CD14-positive monocyte (primary cell): ENCODE measurements at regions not wholly inside any gene's neighbourhood (a gene's known extent, or its start where the extent isn't known, plus 50 kb on each side); places are given as distances from the start of the nearest gene placed in this dataset.

Source experiments
- DNase-seq, 3 donors: peaks; one replicate each; pipeline ENCODE4 v3.0.0-alpha.2; 2011 to 2022
- H2AFZ ChIP-seq: 2 replicates; pipeline ENCODE4 v1.6.0; 2012; ENCODE audit warnings: mild to moderate bottlenecking, low read depth, low read length, inconsistent platforms; ENCODE audit not compliant: insufficient read depth, poor library complexity, severe bottlenecking
- H3K27ac ChIP-seq, 2 donors: 1 replicate in 1 of 2; 2 replicates in 1 of 2; pipeline ENCODE4 v1.5.1; 2012 to 2013; ENCODE audit warnings: low read length in 2 of 2, control low read depth in 1 of 2, inconsistent platforms in 1 of 2, low read depth in 1 of 2, mild to moderate bottlenecking in 1 of 2
- H3K27me3 ChIP-seq, 2 donors: one replicate each; pipeline versions ENCODE4 v1.6.0 to v1.6.1; 2011 to 2013; ENCODE audit warnings: low read length in 2 of 2; ENCODE audit not compliant: control insufficient read depth in 2 of 2, insufficient read depth in 2 of 2
- H3K36me3 ChIP-seq, 2 donors: replicated peaks in 1 of 2; 1 replicate in 1 of 2; 2 replicates in 1 of 2; pipeline versions ENCODE4 v1.5.1 to v1.6.1; 2012 to 2013; ENCODE audit warnings: low read length in 2 of 2, control low read depth in 1 of 2, inconsistent platforms in 1 of 2, mild to moderate bottlenecking in 1 of 2; ENCODE audit not compliant: insufficient read depth in 2 of 2, control insufficient read depth in 1 of 2
- H3K4me1 ChIP-seq, 2 donors: 1 replicate in 1 of 2; 2 replicates in 1 of 2; pipeline versions ENCODE4 v1.5.1 to v1.6.1; 2012 to 2013; ENCODE audit warnings: low read length in 2 of 2, control low read depth in 1 of 2, inconsistent platforms in 1 of 2, mild to moderate bottlenecking in 1 of 2, moderate library complexity in 1 of 2; ENCODE audit not compliant: insufficient read depth in 2 of 2, control insufficient read depth in 1 of 2
- H3K4me2 ChIP-seq: replicated peaks from 2 replicates; pipeline ENCODE3; 2012; ENCODE audit warnings: low read length, moderate library complexity, mild to moderate bottlenecking; ENCODE audit not compliant: poor library complexity, severe bottlenecking; ENCODE audit errors: extremely low read depth
- H3K4me3 ChIP-seq, 3 experiments: fragments of 200-600 bp in 1 of 3; sonication (generic) in 1 of 3; replicated peaks in 1 of 3; 1 replicate in 2 of 3; 2 replicates in 1 of 3; pipeline ENCODE4 v1.5.1; 2011 to 2013; ENCODE audit warnings: low read length in 3 of 3, mild to moderate bottlenecking in 3 of 3, control low read depth in 2 of 3, low read depth in 2 of 3, inconsistent platforms in 1 of 3, moderate library complexity in 1 of 3
- H3K79me2 ChIP-seq: 2 replicates; pipeline ENCODE4 v1.6.0; 2012; ENCODE audit warnings: mild to moderate bottlenecking, control low read depth, inconsistent platforms, low read length, moderate library complexity; ENCODE audit not compliant: insufficient read depth
- H3K9ac ChIP-seq: 2 replicates; pipeline ENCODE4 v1.6.0; 2017; ENCODE audit warnings: low read length, mild to moderate bottlenecking; ENCODE audit not compliant: insufficient read depth, poor library complexity, severe bottlenecking
- H3K9me3 ChIP-seq, 2 donors: replicated peaks in 1 of 2; 1 replicate in 1 of 2; 2 replicates in 1 of 2; pipeline versions ENCODE4 v1.5.1 to v1.6.1; 2012 to 2013; ENCODE audit warnings: low read length in 2 of 2, control low read depth in 1 of 2; ENCODE audit not compliant: control insufficient read depth in 1 of 2, insufficient read depth in 1 of 2
- H4K20me1 ChIP-seq: 2 replicates; pipeline ENCODE4 v1.6.0; 2012; ENCODE audit warnings: mild to moderate bottlenecking, low read length, control low read depth, moderate library complexity; ENCODE audit not compliant: insufficient read depth
- H3K27ac Mint-ChIP-seq, 7 donors: one replicate each; pipeline ENCODE4 v1.8.0; 2020; ENCODE audit warnings: mild to moderate bottlenecking in 7 of 7, mixed read lengths in 7 of 7, moderate library complexity in 6 of 7, inconsistent platforms in 2 of 7
- H3K27me3 Mint-ChIP-seq, 3 donors: one replicate each; pipeline ENCODE4 v1.8.0; 2021 to 2022; ENCODE audit warnings: low read depth in 3 of 3, mild to moderate bottlenecking in 3 of 3, mixed read lengths in 3 of 3, moderate library complexity in 3 of 3, inconsistent platforms in 1 of 3
- H3K36me3 Mint-ChIP-seq, 2 donors: one replicate each; pipeline ENCODE4 v1.8.0; 2020; ENCODE audit warnings: mixed read lengths in 2 of 2, inconsistent platforms in 1 of 2, mild to moderate bottlenecking in 1 of 2
- H3K4me1 Mint-ChIP-seq: one replicate; pipeline ENCODE4 v1.8.0; 2020; ENCODE audit warnings: mild to moderate bottlenecking, mixed read lengths
- H3K4me3 Mint-ChIP-seq, 2 donors: one replicate each; pipeline ENCODE4 v1.8.0; 2020; ENCODE audit warnings: mild to moderate bottlenecking in 2 of 2, mixed read lengths in 2 of 2, moderate library complexity in 1 of 2
- H3K9me3 Mint-ChIP-seq, 7 donors: one replicate each; pipeline ENCODE4 v1.8.0; 2020 to 2022; ENCODE audit warnings: mixed read lengths in 7 of 7, mild to moderate bottlenecking in 6 of 7, moderate library complexity in 6 of 7, inconsistent platforms in 2 of 7
- intact Hi-C, 2 donors: fragments of 100-400 bp; cut with micrococcal nuclease; formaldehyde crosslinking; loops; one replicate each; pipeline versions ENCODE4 v1.15.0 to v1.15.1; 2023
- TF ChIP-seq, protein P1 (sequence below): fragments of 200-600 bp; IDR thresholded peaks from one replicate; pipeline ENCODE4 v1.8.0; 2022; ENCODE audit warnings: antibody characterized with exemption, mild to moderate bottlenecking

DNA sequence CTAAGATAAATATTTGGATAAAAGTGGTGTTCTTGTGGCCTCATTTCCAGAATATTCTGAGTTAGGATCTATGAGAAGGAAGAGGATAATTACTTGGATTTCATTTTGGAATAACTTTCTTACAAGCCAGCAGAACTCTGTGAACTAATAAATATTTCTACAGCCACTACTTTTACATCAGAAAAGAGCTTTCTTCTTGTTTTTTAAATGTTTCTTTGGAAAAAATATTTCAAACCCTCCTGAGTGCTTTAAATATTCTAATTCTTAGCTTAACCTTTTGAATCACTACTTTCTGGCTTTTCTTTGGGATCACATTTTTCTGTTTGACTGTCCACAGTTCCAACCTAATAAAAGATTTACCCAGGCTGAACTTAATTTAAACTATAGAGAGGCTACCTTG is 279.2 kb upstream of the PHYHIPL start:
- Mint-ChIP-seq H3K36me3 (no peaks in the 10 kb centered on the region), H3K9me3 (peaks cover 0 to 7% (median 2%) of the 10 kb centered on the region in 7 donors), H3K4me1 (no peaks in the 10 kb centered on the region), H3K27me3 (peaks cover 0 to 3% (median 0%) of the 10 kb centered on the region in 3 donors), H3K27ac (no peak overlapping the region), H3K4me3 (no peak overlapping the region)
- no peak for DNase-seq
- TF ChIP-seq, protein P1, sequence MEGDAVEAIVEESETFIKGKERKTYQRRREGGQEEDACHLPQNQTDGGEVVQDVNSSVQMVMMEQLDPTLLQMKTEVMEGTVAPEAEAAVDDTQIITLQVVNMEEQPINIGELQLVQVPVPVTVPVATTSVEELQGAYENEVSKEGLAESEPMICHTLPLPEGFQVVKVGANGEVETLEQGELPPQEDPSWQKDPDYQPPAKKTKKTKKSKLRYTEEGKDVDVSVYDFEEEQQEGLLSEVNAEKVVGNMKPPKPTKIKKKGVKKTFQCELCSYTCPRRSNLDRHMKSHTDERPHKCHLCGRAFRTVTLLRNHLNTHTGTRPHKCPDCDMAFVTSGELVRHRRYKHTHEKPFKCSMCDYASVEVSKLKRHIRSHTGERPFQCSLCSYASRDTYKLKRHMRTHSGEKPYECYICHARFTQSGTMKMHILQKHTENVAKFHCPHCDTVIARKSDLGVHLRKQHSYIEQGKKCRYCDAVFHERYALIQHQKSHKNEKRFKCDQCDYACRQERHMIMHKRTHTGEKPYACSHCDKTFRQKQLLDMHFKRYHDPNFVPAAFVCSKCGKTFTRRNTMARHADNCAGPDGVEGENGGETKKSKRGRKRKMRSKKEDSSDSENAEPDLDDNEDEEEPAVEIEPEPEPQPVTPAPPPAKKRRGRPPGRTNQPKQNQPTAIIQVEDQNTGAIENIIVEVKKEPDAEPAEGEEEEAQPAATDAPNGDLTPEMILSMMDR, result no peak
- no peaks in the 10 kb centered on the region for H3K36me3 ChIP-seq
- H4K20me1 ChIP-seq, result no peaks in the 10 kb centered on the region
- H3K27ac ChIP-seq, result no peak overlapping the region
- no peak overlapping the region for H3K4me3 ChIP-seq
- no peaks in the 10 kb centered on the region for H3K79me2 ChIP-seq
- H2AFZ ChIP-seq, result no peak overlapping the region
- H3K9me3 ChIP-seq, result no peaks in the 10 kb centered on the region
- H3K4me1 ChIP-seq, result no peaks in the 10 kb centered on the region
- intact Hi-C loops, result no loop called here
- no peak overlapping the region for H3K4me2 ChIP-seq
- no peaks in the 10 kb centered on the region for H3K27me3 ChIP-seq
- H3K9ac ChIP-seq, result no peak overlapping the region

DNA sequence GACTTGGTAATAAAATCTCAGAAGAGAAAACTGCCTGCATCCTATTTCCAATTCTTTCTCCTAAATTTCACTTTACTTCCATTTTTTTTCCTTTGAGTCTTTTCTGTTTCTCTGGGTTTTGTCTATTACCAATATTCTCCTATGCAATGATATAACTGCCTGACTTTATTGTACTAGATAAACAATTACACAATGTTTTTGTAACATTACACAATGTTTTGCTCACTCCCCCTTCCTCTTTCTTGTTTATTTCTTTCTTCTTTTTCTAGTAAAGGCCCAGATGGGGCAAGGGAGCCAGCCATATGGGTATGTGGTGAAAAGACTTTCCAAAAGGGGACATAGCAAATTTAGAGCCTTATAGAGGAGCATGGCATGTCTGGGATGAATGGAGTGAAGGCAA is 278.7 kb upstream of the PHYHIPL start:
- TF ChIP-seq, protein P1, result no peak
- H4K20me1 ChIP-seq, result no peaks in the 10 kb centered on the region
- H3K4me3 ChIP-seq, result no peak overlapping the region
- peaks cover 0 to 3% (median 0%) of the 10 kb centered on the region in 3 donors for H3K27me3 Mint-ChIP-seq
- H3K9me3 ChIP-seq, result no peaks in the 10 kb centered on the region
- no peak overlapping the region for H3K4me3 Mint-ChIP-seq
- no peaks in the 10 kb centered on the region for H3K4me1 ChIP-seq
- H3K36me3 ChIP-seq, result no peaks in the 10 kb centered on the region
- H3K27ac Mint-ChIP-seq, result no peak overlapping the region
- peaks cover 0 to 7% (median 2%) of the 10 kb centered on the region in 7 donors for H3K9me3 Mint-ChIP-seq
- H3K27ac ChIP-seq, result no peak overlapping the region
- no peak for DNase-seq
- H3K4me1 Mint-ChIP-seq, result no peaks in the 10 kb centered on the region
- H3K4me2 ChIP-seq, result no peak overlapping the region
- no peaks in the 10 kb centered on the region for H3K27me3 ChIP-seq
- intact Hi-C loops, result no loop called here
- H3K9ac ChIP-seq, result no peak overlapping the region
- H2AFZ ChIP-seq, result no peak overlapping the region
- H3K79me2 ChIP-seq, result no peaks in the 10 kb centered on the region
- H3K36me3 Mint-ChIP-seq, result no peaks in the 10 kb centered on the region
